ENCODE measurements at regions not wholly inside any gene's neighbourhood (a gene's known extent, or its start where the extent isn't known, plus 50 kb on each side); places are given as distances from the start of the nearest gene placed in this dataset.

DNA sequence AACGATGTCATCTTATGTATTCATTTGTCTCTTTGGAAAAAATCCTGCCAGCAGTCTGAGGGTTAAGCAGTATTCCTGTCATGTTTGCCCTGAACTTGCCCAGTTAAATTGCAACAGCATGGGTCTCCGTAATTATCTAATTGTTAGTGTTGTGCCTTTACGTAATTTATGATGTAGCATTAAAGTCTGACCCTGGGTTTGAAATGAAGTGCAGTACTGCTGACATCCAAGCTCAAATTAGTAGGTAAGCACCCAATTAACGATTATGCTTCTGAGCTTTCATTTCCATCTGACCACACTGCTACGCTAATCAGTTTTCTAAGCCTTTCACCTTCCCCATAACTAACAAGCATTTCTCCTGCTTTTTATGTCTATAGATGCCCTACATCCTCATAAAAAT is 241.8 kb downstream of the ARRDC4 start:
- TF ChIP-seq CTCF (IDR thresholded peaks at IDR 0.05; ENCODE audit: low read length) (no peak), EZH2 (IDR thresholded peaks at IDR 0.05; ENCODE audit: borderline replicate concordance, low read length) (no peak)
- Histone ChIP-seq H3K9me2 (ENCODE audit: low read depth, low read length) (no peaks in the 10 kb centered on the region), H3K79me2 (ENCODE audit: insufficient read depth, low read length) (no peaks in the 10 kb centered on the region), H3K27me3 (ENCODE audit: insufficient read depth, low read length) (no peaks in the 10 kb centered on the region), H3K4me2 (ENCODE audit: low read length) (no peak overlapping the region), H2AFZ (ENCODE audit: low read length) (no peak overlapping the region), H4K20me1 (ENCODE audit: insufficient read depth, low read length) (no peaks in the 10 kb centered on the region), H3K9ac (ENCODE audit: low read length) (no peak overlapping the region), H3K4me3 (ENCODE audit: low read depth, low read length, poor library complexity, severe bottlenecking) (no peak overlapping the region), H3K4me1 (ENCODE audit: insufficient read depth, low read length, severe bottlenecking) (no peaks in the 10 kb centered on the region), H3K27ac (ENCODE audit: low read depth, low read length, poor library complexity, severe bottlenecking) (no peak overlapping the region), H3F3A (ENCODE audit: insufficient read depth, low read length) (no peaks in the 10 kb centered on the region), H3K9me3 (ENCODE audit: low read length) (no peaks in the 10 kb centered on the region), H3K36me3 (ENCODE audit: insufficient read depth, low read length) (no peaks in the 10 kb centered on the region)

- no peak overlapping the region for H2AFZ ChIP-seq (ENCODE audit: low read length)
- no peak overlapping the region for H3K27ac ChIP-seq (ENCODE audit: low read depth, low read length, poor library complexity, severe bottlenecking)
- H3K9me2 ChIP-seq (ENCODE audit: low read depth, low read length) = no peaks in the 10 kb centered on the region
- H3K79me2 ChIP-seq (ENCODE audit: insufficient read depth, low read length) = no peaks in the 10 kb centered on the region
- H3K9me3 ChIP-seq (ENCODE audit: low read length) = no peaks in the 10 kb centered on the region
- no peaks in the 10 kb centered on the region for H4K20me1 ChIP-seq (ENCODE audit: insufficient read depth, low read length)
- H3K36me3 ChIP-seq (ENCODE audit: insufficient read depth, low read length) = no peaks in the 10 kb centered on the region
- no peaks in the 10 kb centered on the region for H3F3A ChIP-seq (ENCODE audit: insufficient read depth, low read length)
- no peak for TF ChIP-seq EZH2 (IDR thresholded peaks at IDR 0.05; ENCODE audit: borderline replicate concordance, low read length)
- no peak for TF ChIP-seq CTCF (IDR thresholded peaks at IDR 0.05; ENCODE audit: low read length)
- no peaks in the 10 kb centered on the region for H3K4me1 ChIP-seq (ENCODE audit: insufficient read depth, low read length, severe bottlenecking)
- H3K4me2 ChIP-seq (ENCODE audit: low read length) = no peak overlapping the region
- H3K9ac ChIP-seq (ENCODE audit: low read length) = no peak overlapping the region
- no peak overlapping the region for H3K4me3 ChIP-seq (ENCODE audit: low read depth, low read length, poor library complexity, severe bottlenecking)
- H3K27me3 ChIP-seq (ENCODE audit: insufficient read depth, low read length) = no peaks in the 10 kb centered on the region
Observed at GRCh38 chr15:98203872-98204660, 243.6 kb downstream of the ARRDC4 start.

DNA sequence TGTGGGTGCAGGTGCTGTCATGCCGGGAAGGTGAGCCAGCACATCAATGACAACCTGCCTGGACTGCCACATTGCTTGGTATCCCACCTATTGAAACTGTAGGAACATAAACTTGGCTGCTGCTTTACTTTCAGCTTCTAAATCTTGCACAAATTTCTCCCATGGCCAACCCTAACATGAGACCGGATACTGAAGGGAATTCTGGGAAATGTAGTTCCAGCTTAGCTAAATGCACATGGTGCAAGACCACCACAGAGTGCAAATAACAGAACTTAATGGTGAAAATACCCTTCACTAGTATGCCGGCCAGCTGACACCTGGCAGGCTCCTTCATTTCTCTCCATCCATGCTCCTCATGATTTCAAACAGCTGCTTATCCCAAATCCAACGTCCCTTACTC is 247.4 kb downstream of the ARRDC4 start:
- no peaks in the 10 kb centered on the region for H3F3A ChIP-seq (ENCODE audit: insufficient read depth, low read length)
- no peaks in the 10 kb centered on the region for H3K79me2 ChIP-seq (ENCODE audit: insufficient read depth, low read length)
- no peak overlapping the region for H3K4me3 ChIP-seq (ENCODE audit: low read depth, low read length, poor library complexity, severe bottlenecking)
- no peaks in the 10 kb centered on the region for H3K9me3 ChIP-seq (ENCODE audit: low read length)
- no peak overlapping the region for H2AFZ ChIP-seq (ENCODE audit: low read length)
- no peaks in the 10 kb centered on the region for H3K9me2 ChIP-seq (ENCODE audit: low read depth, low read length)
- H4K20me1 ChIP-seq (ENCODE audit: insufficient read depth, low read length) = no peaks in the 10 kb centered on the region
- no peak overlapping the region for H3K4me2 ChIP-seq (ENCODE audit: low read length)
- H3K27me3 ChIP-seq (ENCODE audit: insufficient read depth, low read length) = no peaks in the 10 kb centered on the region
- no peaks in the 10 kb centered on the region for H3K36me3 ChIP-seq (ENCODE audit: insufficient read depth, low read length)
- no peak overlapping the region for H3K27ac ChIP-seq (ENCODE audit: low read depth, low read length, poor library complexity, severe bottlenecking)
- H3K9ac ChIP-seq (ENCODE audit: low read length) = no peak overlapping the region
- H3K4me1 ChIP-seq (ENCODE audit: insufficient read depth, low read length, severe bottlenecking) = no peaks in the 10 kb centered on the region
- TF ChIP-seq EZH2 (IDR thresholded peaks at IDR 0.05; ENCODE audit: borderline replicate concordance, low read length) (no peak), CTCF (IDR thresholded peaks at IDR 0.05; ENCODE audit: low read length) (no peak)
